Parathyroid adenoma (tissue), 2 donors: ENCODE measurements at regions not wholly inside any gene's neighbourhood (a gene's known extent, or its start where the extent isn't known, plus 50 kb on each side); places are given as distances from the start of the nearest gene placed in this dataset.

Source experiments
- H2AFZ ChIP-seq: fragments of 300-600 bp; sonication (generic); one replicate; pipeline ENCODE4 v1.7.0; 2017; ENCODE audit warnings: antibody characterized with exemption, mild to moderate bottlenecking
- H3K27ac ChIP-seq: fragments of 300-600 bp; sonication (generic); one replicate; pipeline ENCODE4 v1.7.0; 2017
- H3K27me3 ChIP-seq: fragments of 300-600 bp; sonication (generic); one replicate; pipeline ENCODE4 v1.7.0; 2017; ENCODE audit warnings: low read length; ENCODE audit not compliant: control insufficient read depth, insufficient read depth
- H3K36me3 ChIP-seq: fragments of 300-600 bp; sonication (generic); one replicate; pipeline ENCODE4 v1.7.0; 2017; ENCODE audit warnings: low read length; ENCODE audit not compliant: control insufficient read depth, insufficient read depth
- H3K4me1 ChIP-seq: fragments of 300-600 bp; sonication (generic); one replicate; pipeline ENCODE4 v1.7.0; 2017; ENCODE audit warnings: control low read depth
- H3K4me2 ChIP-seq: fragments of 300-600 bp; sonication (generic); one replicate; pipeline ENCODE4 v1.7.0; 2017; ENCODE audit warnings: low read length
- H3K4me3 ChIP-seq: fragments of 300-600 bp; sonication (generic); one replicate; pipeline ENCODE4 v1.7.0; 2017; ENCODE audit warnings: low read depth, low read length
- H3K79me2 ChIP-seq: fragments of 300-600 bp; sonication (generic); one replicate; pipeline ENCODE4 v1.7.0; 2017; ENCODE audit warnings: control low read depth
- H3K9ac ChIP-seq: fragments of 300-600 bp; sonication (generic); one replicate; pipeline ENCODE4 v1.7.0; 2017; ENCODE audit warnings: mild to moderate bottlenecking
- H3K9me3 ChIP-seq: fragments of 300-600 bp; sonication (generic); one replicate; pipeline ENCODE4 v1.7.0; 2017; ENCODE audit warnings: low read length; ENCODE audit not compliant: control insufficient read depth
- CTCF ChIP-seq: fragments of 300-600 bp; sonication (generic); IDR thresholded peaks from one replicate; pipeline ENCODE4 v1.7.0; 2017; ENCODE audit warnings: antibody characterized with exemption, mild to moderate bottlenecking
- donor health status: primary hyperparathyroidism.

DNA sequence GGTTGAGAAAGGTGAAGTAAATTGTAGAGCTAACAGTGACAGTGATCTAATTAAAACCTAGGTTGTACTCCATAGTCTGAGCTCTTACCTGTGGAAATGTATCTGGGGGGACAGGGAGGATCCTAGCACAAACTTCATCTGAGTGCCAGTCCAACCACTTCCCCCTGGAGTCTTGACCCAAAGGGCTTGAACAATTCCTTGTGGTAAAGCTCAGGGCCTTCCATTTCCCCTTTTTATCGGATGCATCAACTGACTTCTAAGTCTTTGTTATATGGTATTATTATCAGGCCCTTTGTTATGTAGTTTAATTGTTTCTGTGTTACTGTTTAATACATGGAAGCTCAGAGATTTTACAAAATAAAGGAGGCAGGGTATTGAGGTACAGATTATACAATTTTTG is 140.2 kb upstream of the SESN3 start:
- no peak overlapping the region for H3K4me2 ChIP-seq
- H3K9ac ChIP-seq, result no peak overlapping the region
- H2AFZ ChIP-seq, result no peak overlapping the region
- no peaks in the 10 kb centered on the region for H3K79me2 ChIP-seq
- no peaks in the 10 kb centered on the region for H3K9me3 ChIP-seq
- H3K27me3 ChIP-seq, result no peaks in the 10 kb centered on the region
- no peak overlapping the region for H3K4me3 ChIP-seq
- peaks cover 5% of the 10 kb centered on the region for H3K4me1 ChIP-seq
- no peak overlapping the region for H3K27ac ChIP-seq
- no peak for TF ChIP-seq CTCF
- no peaks in the 10 kb centered on the region for H3K36me3 ChIP-seq

DNA sequence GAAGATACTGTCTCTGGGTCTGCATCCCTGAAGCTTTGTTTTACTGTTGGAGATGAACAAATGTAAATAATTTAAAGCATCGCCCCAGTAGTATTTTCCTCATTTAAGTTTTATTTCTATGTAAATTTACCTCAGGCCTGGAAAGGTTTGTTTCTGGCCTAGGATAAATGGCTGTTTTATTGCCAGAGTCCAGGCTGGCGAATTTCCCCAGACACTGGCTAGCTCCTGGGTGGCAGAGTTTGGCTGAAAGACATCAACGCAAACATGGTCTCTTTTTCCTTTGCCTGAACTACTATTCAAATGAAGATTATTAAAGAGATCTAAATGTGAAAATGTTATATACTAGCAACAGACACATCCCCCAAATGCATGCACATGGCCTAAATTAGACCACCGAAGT is 136.7 kb upstream of the SESN3 start:
- Histone ChIP-seq H3K4me2 (no peak overlapping the region), H3K9ac (no peak overlapping the region), H3K27me3 (no peaks in the 10 kb centered on the region), H3K27ac (no peak overlapping the region), H2AFZ (no peak overlapping the region), H3K36me3 (no peaks in the 10 kb centered on the region), H3K4me3 (no peak overlapping the region), H3K9me3 (no peaks in the 10 kb centered on the region), H3K79me2 (no peaks in the 10 kb centered on the region), H3K4me1 (peaks cover 5% of the 10 kb centered on the region)
- TF ChIP-seq CTCF, result no peak

DNA sequence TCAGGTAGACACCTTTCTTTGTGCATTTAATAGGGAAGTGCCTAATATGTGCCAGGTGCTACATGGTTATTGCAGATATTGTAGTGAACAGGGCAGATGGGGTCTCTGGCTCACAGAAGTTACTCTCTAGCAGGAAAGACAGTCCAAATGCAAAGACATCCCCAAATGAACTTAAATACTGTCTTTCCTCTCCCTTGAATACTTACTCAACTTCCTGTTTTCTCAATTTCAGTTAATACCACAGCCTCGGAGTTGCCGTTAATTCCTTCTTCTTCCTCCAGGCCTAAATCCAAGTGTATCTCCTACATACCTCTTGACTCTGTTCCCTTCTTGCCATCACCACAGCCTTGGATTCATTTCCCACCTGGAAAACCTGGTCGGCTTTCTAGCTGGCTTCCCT is 134.3 kb upstream of the SESN3 start:
- H3K4me2 ChIP-seq, result no peak overlapping the region
- no peak overlapping the region for H3K4me3 ChIP-seq
- H3K79me2 ChIP-seq, result no peaks in the 10 kb centered on the region
- no peak overlapping the region for H3K9ac ChIP-seq
- H3K36me3 ChIP-seq, result no peaks in the 10 kb centered on the region
- H2AFZ ChIP-seq, result no peak overlapping the region
- H3K27ac ChIP-seq, result no peak overlapping the region
- H3K4me1 ChIP-seq, result no peaks in the 10 kb centered on the region
- H3K27me3 ChIP-seq, result no peaks in the 10 kb centered on the region
- H3K9me3 ChIP-seq, result no peaks in the 10 kb centered on the region
- TF ChIP-seq CTCF, result no peak

DNA sequence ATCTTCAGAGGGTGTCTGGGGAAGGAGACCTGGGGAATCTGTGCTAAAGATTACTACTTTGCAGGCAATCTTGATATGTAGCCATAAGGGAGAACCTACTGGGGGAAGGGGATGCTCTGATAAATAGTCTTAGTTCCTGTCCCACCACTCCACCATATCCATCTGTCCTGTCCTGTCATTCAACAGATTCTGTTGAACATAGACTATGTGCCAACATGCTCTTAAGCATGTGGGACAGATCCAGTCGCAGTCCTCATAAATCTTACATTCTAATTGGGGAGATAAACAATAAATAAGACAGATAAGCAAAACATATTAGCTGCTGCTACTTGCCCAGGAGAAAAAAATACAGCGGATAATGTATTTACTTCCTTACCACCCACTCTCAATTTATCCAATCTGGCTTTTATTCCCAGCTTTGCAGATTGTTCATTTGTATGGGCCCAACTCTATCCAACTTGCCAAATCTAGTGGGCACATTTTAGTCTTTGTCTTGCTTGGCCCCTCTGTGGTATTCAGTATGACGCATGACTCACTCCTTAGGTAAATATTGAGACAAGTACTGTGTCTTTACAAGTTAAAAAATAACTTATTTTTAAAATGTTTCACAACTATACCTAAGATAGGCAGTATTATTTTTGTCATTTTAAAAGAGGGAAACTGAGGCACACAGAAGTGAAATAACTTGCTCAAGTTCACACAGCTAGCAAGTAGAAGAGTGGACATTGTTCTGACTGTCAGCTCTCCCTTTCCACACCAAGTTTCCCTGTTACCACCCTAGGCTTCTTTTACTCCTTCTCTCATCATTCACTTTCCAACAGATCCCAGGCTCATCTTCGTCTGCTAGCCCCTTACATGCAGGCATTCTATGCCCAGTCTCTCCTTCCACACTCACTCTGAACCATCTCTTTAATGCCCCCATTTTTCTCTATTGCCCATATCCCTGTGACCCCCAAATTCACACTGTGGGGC is 133.6 kb upstream of the SESN3 start:
- Histone ChIP-seq H3K27me3 (no peaks in the 10 kb centered on the region), H3K4me2 (no peak overlapping the region), H3K4me3 (no peak overlapping the region), H3K4me1 (no peaks in the 10 kb centered on the region), H3K27ac (no peak overlapping the region), H3K9me3 (no peaks in the 10 kb centered on the region), H3K9ac (no peak overlapping the region), H2AFZ (no peak overlapping the region), H3K36me3 (no peaks in the 10 kb centered on the region), H3K79me2 (no peaks in the 10 kb centered on the region)
- TF ChIP-seq CTCF, result no peak

DNA sequence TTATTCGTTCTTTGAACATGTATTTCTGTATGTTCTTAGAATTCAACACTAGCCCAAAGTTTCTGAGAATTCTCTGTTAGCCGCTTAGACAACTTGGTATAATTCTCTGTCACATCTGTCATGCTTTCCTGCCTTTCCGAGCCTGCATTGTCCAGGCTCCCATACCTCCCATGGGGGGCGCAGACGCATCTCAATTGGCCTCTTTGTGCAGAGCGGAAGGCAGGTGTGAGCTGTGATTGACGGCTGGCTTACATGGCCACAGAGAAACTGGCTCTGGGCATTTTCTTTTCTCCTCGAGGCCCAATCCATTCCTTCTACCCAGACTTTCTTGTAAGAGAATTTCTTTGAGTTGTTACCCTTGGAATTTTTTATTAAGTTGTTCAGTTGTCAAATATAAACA is 132.7 kb upstream of the SESN3 start:
- Histone ChIP-seq H3K79me2 (no peaks in the 10 kb centered on the region), H3K27me3 (no peaks in the 10 kb centered on the region), H3K4me2 (no peak overlapping the region), H3K27ac (no peak overlapping the region), H3K4me1 (no peaks in the 10 kb centered on the region), H3K4me3 (no peak overlapping the region), H2AFZ (no peak overlapping the region), H3K9me3 (no peaks in the 10 kb centered on the region), H3K36me3 (no peaks in the 10 kb centered on the region), H3K9ac (no peak overlapping the region)
- TF ChIP-seq CTCF, result no peak
